RWPE1 (cell line): ENCODE measurements at regions not wholly inside any gene's neighbourhood (a gene's known extent, or its start where the extent isn't known, plus 50 kb on each side); places are given as distances from the start of the nearest gene placed in this dataset.
"Not testable (repeated sequence)": the region's sequence is repeated elsewhere in the genome, so short reads cannot be mapped to it uniquely, and the experiment has no call there.

ENCODE experiments used
- CTCF ChIA-PET: fragments of 350-600 bp; sonication (Branson Sonifier 250); formaldehyde crosslinking; extraction: SDS; loops from one replicate; lab custom pipeline; 2021; lab: Yijun Ruan, JAX
- POLR2A ChIA-PET: fragments of 400-600 bp; formaldehyde crosslinking; extraction: SDS; loops from one replicate; lab custom pipeline; 2020; ENCODE audit warnings: antibody characterized with exemption; ENCODE audit not compliant: low non-redundant PET; lab: Yijun Ruan, JAX
- DNase-seq: peaks from one replicate; pipeline ENCODE4 v3.0.0; 2012; ENCODE audit warnings: low spot score
- H3K27ac ChIP-seq: fragments of 450-650 bp; 2 replicates; pipeline ENCODE4 v1.5.1; 2017
- CTCF ChIP-seq: fragments of 450-650 bp; conservative IDR thresholded peaks from 2 replicates; pipeline ENCODE4 v1.5.1; 2017; ENCODE audit warnings: low read depth, mild to moderate bottlenecking

GRCh38 chr3:194262176-194262924, 88.8 kb downstream of the CPN2 start:
- CTCF ChIA-PET, result no interaction called here
- no peak for TF ChIP-seq CTCF
- POLR2A ChIA-PET, result no interaction called here
- DNase-seq, result no peak
- H3K27ac ChIP-seq, result no peak overlapping the region

- TF ChIP-seq CTCF, result no peak
- CTCF ChIA-PET, result interaction anchor here (0.7 kb wide), 1 partner anchor 406 kb away, joined by 3 read pairs; no protein-coding TSS in a partner anchor
- POLR2A ChIA-PET, result no interaction called here
- no peak for DNase-seq
- no peak overlapping the region for H3K27ac ChIP-seq
These were observed 88.2 kb downstream of the CPN2 start for GRCh38 chr3:194262925-194263305.

- CTCF ChIA-PET, result interaction anchor here (0.5 to 0.6 kb wide), 2 partner anchors 36 to 457 kb away, joined by 3 read pairs; no protein-coding TSS in a partner anchor
- peak; percentile 16 for DNase-seq
- H3K27ac ChIP-seq, result peak overlapping the region; percentile 84
- POLR2A ChIA-PET, result not testable (repeated sequence)
These were observed 86.3 kb downstream of the CPN2 start for GRCh38 chr3:194264631-194265504.

- CTCF ChIA-PET, result interaction anchor here (0.5 kb wide), 1 partner anchor 36 kb away, joined by 3 read pairs; no protein-coding TSS in a partner anchor
These were observed 85.6 kb downstream of the CPN2 start for GRCh38 chr3:194265505-194265892.

GRCh38 chr3:194265996-194266964, 84.8 kb downstream of the CPN2 start:
- POLR2A ChIA-PET, result interaction anchor here (0.5 kb wide), 1 partner anchor 369 kb away, joined by 4 read pairs; no protein-coding TSS in a partner anchor
- DNase-seq, result no peak
- TF ChIP-seq CTCF, result no peak
- peak overlapping the region; percentile 84 for H3K27ac ChIP-seq
- CTCF ChIA-PET, result interaction anchor here (0.6 kb wide), 1 partner anchor 125 kb away, joined by 4 read pairs; no protein-coding TSS in a partner anchor

More at GRCh38 chr3:194265505-194265892, 85.6 kb downstream of the CPN2 start:
- peak overlapping the region; percentile 84 for H3K27ac ChIP-seq
- no peak for TF ChIP-seq CTCF
- POLR2A ChIA-PET, result no interaction called here
- peak; percentile 36 for DNase-seq

- CTCF ChIA-PET, result no interaction called here
These were observed 83.1 kb downstream of the CPN2 start for GRCh38 chr3:194267744-194268653.

More at GRCh38 chr3:194267744-194268653, 83.1 kb downstream of the CPN2 start:
- POLR2A ChIA-PET, result no interaction called here
- H3K27ac ChIP-seq, result no peak overlapping the region
- no peak for DNase-seq
- no peak for TF ChIP-seq CTCF
